UCSD-AML1 (cell line): ENCODE measurements at regions not wholly inside any gene's neighbourhood (a gene's known extent, or its start where the extent isn't known, plus 50 kb on each side); places are given as distances from the start of the nearest gene placed in this dataset.
"Not testable (repeated sequence)": the region's sequence is repeated elsewhere in the genome, so short reads cannot be mapped to it uniquely, and the experiment has no call there.

Experiments used
- DNase-seq: peaks from one replicate; lab custom pipeline; 2025; ENCODE audit not compliant: unreplicated experiment; lab: John Stamatoyannopoulos, UW

- DNase-seq, result no peak
Measured at GRCh38 chr13:65725006-65725405, 1505.1 kb downstream of the PCDH9 start.

GRCh38 chr13:65724226-65724625, 1505.9 kb downstream of the PCDH9 start:
- no peak for DNase-seq

- DNase-seq, result no peak
Measured at GRCh38 chr13:65722506-65722905, 1507.6 kb downstream of the PCDH9 start.

- no peak for DNase-seq
Measured at GRCh38 chr13:65719831-65720230, 1510.3 kb downstream of the PCDH9 start.

GRCh38 chr13:65710514-65710913, 1519.6 kb downstream of the PCDH9 start:
- no peak for DNase-seq

- DNase-seq, result no peak
Measured at GRCh38 chr13:65697843-65698242, 1532.3 kb downstream of the PCDH9 start.

GRCh38 chr13:65679240-65679639, 1550.9 kb downstream of the PCDH9 start:
- DNase-seq, result no peak

GRCh38 chr13:65677906-65678305, 1552.2 kb downstream of the PCDH9 start:
- no peak for DNase-seq

GRCh38 chr13:65675383-65675782, 1554.8 kb downstream of the PCDH9 start:
- DNase-seq, result not testable (repeated sequence)

GRCh38 chr13:65670014-65670625, 1560.0 kb downstream of the PCDH9 start:
- DNase-seq, result no peak

- no peak for DNase-seq
Measured at GRCh38 chr13:65660731-65661130, 1569.4 kb downstream of the PCDH9 start.

- DNase-seq, result no peak
Measured at GRCh38 chr13:65656740-65657329, 1573.3 kb downstream of the PCDH9 start.

GRCh38 chr13:65653613-65654012, 1576.5 kb downstream of the PCDH9 start:
- no peak for DNase-seq

GRCh38 chr13:65650321-65650720, 1579.8 kb downstream of the PCDH9 start:
- no peak for DNase-seq

GRCh38 chr13:65642996-65643395, 1587.1 kb downstream of the PCDH9 start:
- no peak for DNase-seq

GRCh38 chr13:65642301-65642700, 1587.8 kb downstream of the PCDH9 start:
- no peak for DNase-seq

- no peak for DNase-seq
Measured at GRCh38 chr13:65638572-65639168, 1591.5 kb downstream of the PCDH9 start.

- DNase-seq, result no peak
Measured at GRCh38 chr13:65633806-65634205, 1596.3 kb downstream of the PCDH9 start.

- no peak for DNase-seq
Measured at GRCh38 chr13:65631078-65631477, 1599.1 kb downstream of the PCDH9 start.

GRCh38 chr13:65629926-65630325, 1600.2 kb downstream of the PCDH9 start:
- DNase-seq, result no peak

- no peak for DNase-seq
Measured at GRCh38 chr13:65623148-65623547, 1607.0 kb downstream of the PCDH9 start.

GRCh38 chr13:65615506-65615905, 1614.6 kb downstream of the PCDH9 start:
- DNase-seq, result no peak

- no peak for DNase-seq
Measured at GRCh38 chr13:65613004-65613403, 1617.1 kb downstream of the PCDH9 start.
